K562 (cell line): ENCODE measurements at regions not wholly inside any gene's neighbourhood (a gene's known extent, or its start where the extent isn't known, plus 50 kb on each side); places are given as distances from the start of the nearest gene placed in this dataset.

Experiments used
- MTF1 ChIP-seq: fragments of 250-450 bp; sonication (Bioruptor Pico); IDR thresholded peaks from 2 replicates; pipeline ENCODE4 v1.9.0; 2021; ENCODE audit warnings: moderate library complexity, mild to moderate bottlenecking, inconsistent platforms, borderline replicate concordance
- SMC3 ChIP-seq: conservative IDR thresholded peaks from 2 replicates; pipeline ENCODE4 v1.6.1; 2011; ENCODE audit warnings: low read depth, low read length, improper control_type of control experiment; ENCODE audit not compliant: insufficient read depth

- TF ChIP-seq MTF1 (CRISPR knock-in tag) = no peak
- no peak for TF ChIP-seq SMC3
These were observed 127.3 kb downstream of the UQCRFS1 start for GRCh38 chr19:29085630-29086029.
